NOMO-1 (cell line): ENCODE measurements at regions not wholly inside any gene's neighbourhood (a gene's known extent, or its start where the extent isn't known, plus 50 kb on each side); places are given as distances from the start of the nearest gene placed in this dataset.

Experiments
- DNase-seq, 2 experiments: peaks; one replicate each; lab custom pipeline; 2025; ENCODE audit not compliant: unreplicated experiment in 2 of 2; lab: John Stamatoyannopoulos, UW

DNA sequence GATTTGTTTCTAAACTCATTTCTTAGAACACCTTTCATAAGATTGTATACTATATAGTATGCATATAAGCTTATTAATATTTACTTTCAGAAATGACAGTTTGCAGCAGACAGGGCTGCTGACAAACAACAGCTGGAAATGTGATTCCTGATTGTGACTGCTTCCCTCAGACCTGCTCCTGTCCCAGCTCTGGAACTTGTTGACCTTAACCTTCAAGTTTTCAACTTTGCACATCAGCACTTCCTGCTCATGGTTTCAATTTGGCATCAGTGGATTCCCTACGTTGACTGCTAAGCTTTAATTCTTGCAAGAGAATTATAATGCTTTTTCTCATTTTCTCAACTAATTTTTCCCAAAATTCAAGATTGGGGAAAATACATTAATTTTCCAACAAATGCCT lies 459.2 kb upstream of the ACVR2A start:
- DNase-seq: no peak

DNA sequence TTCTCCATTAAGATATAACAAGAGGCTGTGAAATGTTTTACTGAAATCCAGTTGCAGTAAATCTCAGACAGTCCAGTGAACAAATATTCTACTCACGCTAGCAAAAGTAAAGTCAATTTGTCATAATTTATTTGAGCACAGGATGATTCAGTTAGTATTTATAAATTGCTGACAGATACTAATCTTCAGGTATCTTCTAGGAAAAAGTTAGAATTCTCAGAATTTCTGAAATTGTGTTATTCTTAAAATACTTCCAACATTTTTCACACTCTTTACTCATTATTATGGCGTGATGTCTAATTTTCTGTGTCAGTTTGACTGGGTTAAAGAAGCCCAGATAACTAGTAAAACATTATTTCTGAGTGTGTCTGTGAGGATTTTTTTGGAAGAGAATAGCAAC lies 460.2 kb upstream of the ACVR2A start:
- no peak for DNase-seq

DNA sequence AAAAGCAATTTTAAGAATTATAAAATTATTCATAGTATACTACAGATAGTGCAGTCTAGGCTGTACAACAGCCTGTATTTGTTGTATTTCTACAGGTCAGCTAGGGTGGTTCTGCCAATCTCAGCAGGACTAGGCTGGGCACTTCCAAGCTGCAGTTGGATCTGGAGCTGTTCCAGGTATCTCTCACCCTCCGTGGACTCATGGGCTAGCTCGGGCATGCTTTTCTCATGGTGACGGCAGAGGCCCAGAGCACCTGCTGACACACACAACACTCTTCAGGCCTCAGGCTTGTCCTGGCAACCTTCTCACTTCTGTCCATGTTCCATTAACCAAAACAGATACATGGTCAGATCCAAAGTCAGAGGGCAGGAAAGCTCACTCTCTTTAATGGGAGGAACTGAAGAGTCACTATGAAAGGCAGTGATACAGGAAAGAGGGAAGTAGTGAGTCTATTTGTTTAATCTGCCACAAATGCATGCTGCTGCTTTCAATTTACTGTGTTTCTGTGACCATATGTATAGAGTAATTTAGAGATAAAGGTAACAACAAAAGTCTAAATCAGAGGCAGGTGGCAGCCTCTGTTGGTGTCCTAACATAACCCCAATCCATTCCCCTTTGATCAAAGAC lies 462.4 kb upstream of the ACVR2A start:
- DNase-seq: no peak

DNA sequence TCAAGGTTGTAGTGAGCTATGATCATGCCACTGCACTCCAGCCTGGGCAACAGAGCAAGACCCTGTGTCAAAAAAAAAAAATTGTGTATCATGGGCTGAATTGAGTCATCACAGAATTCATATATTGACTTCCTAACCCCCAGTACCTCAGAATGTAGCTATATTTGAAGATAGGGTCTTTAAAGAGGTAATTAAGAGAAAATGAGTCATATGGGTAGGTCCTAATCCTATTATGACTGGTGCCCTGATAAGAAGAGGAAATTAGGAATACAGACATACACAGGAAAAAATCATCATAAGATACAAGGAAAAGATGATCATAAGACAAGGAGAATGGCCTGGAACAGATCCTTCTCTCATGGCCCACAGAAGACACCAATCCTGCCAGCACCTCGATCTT lies 466.4 kb upstream of the ACVR2A start:
- DNase-seq: no peak

DNA sequence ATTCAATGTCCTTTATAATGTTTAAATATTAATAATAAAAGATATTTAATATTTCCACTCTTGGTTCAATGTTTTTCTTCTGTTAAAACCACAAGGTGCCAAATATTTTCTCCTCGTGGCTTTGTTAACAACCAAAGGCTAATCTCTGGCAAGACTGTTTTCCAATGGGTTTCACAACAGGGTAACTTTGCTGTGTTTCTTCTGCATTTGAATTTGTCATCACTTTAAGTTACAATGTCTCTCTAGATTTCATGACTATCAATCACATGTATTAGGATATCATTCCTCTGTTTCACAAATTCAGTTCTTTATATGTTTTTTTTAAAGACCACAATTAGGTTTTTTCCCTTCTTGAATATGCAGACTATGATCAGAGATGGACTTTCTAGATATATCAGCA lies 469.8 kb upstream of the ACVR2A start:
- DNase-seq: no peak

DNA sequence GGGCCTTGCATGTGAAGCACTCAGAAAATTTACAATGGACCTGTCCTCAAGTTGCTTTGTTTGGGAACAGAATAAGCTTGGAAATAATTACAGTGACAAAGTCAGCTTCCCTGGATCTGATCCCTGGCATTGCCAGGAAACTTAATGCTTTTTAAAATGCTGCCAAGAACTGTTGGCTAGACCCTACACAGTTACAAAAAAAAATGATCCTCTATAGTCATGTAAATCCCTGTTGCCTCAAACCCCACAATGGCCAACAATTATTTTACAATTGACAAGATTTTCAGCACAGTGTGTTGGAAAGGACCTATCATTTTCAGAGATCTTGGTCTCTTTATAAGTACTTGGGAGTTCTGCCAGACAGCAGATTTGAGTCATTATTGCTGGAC lies 470.4 kb upstream of the ACVR2A start:
- DNase-seq: no peak

DNA sequence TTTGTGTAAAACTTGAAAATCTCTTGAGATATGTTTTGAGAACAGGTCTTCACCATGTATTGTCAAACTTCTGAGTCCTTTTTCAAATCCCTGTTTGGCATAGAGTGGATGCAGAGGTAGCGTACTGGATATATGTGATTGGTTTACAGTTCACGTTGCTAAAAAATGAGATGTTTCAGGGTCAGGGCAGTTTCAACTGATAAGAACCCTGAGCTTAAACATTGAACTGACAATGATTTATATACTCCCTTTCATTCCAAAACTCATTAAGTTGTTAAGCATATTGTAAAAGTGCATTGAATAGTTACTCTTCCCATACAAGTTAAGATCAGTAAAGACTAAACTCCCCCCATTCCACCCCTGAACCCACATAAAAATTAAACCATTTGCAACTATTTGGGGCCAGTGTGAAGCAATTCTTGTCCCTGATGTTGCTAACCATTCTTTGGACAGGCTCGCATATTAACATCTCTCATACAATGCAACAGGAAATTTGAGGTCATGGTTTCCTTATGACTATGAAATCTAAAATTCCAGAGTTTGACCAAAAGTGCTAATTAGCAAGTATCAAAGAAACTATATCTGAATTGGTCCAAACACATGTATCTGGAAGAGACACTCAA lies 470.9 kb upstream of the ACVR2A start:
- no peak for DNase-seq

DNA sequence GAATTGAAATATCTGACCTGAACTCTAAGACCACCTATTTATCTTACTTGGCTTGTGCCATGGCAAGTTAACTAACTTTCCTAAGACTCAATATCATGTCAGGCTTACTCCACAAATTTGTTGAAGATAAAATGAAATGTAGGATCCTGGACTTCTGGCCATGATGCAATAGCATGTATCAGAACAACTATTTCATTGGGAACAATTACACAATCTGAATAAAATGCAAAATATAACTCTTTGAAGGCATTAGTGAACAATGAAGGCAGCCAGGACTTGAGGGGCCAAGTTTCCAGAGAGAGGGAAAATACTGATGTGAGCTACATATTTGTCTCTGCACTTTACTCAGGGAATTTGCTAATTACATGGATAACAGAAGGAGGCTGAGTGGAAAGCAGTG lies 476.5 kb upstream of the ACVR2A start:
- DNase-seq: no peak

DNA sequence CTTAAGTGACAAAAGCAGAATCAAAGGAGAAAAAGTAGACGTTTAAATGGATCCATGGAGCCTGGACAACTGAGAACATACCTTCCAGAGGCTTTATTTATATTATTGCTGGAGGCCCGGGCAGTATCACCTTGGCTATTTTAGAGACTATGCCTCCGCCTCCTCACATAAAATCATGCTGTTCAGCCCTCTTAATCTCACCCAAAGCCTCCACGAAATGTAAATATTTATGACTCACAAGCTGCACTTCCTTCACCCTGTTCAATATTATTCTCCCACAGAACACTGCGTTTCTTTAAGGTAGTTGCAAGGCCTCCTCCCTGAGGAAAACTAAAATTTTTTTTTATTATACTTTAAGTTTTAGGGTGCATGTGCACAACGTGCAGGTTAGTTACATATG lies 478.6 kb upstream of the ACVR2A start:
- no peak for DNase-seq

DNA sequence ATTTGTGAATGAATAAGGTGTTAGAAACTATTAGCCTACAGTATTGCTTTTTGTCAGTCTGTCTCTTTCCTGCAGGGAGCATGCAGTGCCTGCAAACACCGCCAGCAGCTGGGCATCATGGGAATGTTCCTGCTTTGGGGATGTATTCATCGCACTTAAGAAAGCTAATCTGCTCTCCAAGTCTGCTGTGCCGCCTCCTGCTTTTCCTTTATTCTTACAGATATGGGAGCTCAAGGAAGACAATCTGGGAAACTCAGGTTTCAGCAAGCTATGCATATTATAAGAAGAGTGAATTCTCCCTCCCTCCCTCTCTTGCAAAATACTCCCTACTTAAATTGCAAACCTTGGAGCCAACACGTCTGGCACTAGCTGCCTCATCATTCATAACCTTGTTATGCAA lies 479.2 kb upstream of the ACVR2A start:
- no peak for DNase-seq

DNA sequence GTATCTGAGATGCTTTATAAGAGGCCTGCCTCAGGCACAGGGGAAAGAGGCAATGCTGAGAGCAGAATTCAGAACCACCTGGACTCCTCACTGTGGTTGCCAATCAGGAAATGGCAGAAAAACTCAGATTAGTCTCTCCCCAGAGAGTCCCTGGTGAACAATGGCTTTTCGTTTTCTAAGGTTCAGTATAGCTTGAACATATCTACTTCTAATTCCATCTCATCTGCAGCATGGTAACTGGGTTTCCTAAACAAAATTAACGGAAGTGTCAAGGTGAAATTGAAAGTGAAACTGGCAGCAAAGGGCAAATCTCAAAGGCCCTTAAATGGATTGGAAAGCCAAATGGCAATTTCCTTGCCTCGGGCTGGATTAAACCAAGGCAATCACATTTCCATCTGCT lies 480.2 kb upstream of the ACVR2A start:
- DNase-seq: peak in 1 of 2 experiments; percentile 7

DNA sequence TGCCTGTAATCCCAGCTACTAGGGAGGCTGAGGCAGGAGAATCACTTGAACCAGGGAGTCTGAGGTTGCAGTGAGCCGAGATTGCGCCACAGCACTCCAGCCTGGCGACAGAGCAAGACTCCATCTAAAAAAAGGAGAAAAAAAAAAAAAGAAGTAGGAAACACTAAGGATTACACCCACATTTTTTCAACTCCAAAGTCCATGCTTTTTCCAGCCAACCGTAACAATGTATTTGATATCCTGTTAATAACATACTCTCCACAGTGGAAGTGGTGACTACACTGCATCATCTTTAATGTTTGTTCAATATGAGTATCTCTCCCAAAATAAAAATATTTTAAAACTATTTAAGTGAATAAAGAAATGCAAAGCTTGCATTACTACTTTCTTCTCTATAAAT lies 481.6 kb upstream of the ACVR2A start:
- DNase-seq: no peak

DNA sequence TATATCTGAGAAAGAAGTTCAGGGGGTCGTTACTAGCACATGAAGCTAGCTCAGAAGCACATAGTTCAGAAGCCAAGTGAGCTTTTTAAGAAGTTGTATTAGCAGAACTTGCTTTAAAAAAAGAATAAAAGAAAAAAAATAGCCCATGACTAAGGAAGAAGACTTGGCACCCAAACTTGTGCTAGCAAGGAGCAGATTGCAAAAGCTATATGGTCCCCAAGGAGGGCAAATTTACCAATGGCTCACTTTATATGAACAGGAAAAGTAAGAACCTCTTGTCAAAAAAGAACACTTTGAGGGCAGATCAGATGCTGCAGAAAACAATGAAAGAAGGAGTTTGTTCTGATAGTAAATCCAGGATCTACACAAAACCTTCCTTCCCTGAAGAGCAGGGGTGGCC lies 486.5 kb upstream of the ACVR2A start:
- no peak for DNase-seq

DNA sequence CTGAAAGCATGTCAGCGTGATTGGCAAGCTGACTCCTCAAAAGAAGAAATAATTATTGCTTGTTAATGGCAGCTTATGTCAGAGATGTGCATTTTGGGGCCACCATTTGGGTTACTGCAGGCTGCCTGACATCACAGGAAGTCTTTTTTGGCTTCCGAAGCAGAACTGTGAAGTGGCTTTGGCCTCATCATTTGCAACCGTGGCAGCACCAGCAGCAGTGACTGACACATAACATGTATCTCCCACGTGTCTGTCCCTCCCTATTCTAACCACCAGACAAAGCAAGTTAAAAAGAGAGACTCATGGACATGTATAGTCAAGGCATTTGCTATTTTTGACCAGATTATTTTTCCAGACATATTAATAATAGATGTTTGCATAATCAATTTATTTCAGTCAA lies 488.7 kb upstream of the ACVR2A start:
- no peak for DNase-seq

DNA sequence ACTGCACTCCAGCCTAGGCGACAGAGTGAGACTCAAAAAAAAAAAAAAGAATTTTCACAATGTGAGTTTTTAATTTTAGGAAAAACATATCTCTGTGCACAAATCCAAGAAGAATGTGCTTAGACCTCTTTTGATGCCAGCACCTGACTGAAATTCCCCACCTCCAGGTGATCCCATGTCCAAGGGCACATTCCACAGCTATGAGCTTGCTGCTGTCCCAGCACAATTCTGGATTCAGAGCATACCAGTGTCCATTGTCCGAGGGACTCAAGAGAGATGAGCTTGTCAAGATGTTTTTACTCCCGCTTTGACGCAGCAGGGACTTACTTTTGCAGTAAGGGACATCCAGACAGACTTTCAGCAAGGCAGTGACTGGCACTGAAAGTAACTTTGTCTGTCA lies 489.1 kb upstream of the ACVR2A start:
- no peak for DNase-seq

DNA sequence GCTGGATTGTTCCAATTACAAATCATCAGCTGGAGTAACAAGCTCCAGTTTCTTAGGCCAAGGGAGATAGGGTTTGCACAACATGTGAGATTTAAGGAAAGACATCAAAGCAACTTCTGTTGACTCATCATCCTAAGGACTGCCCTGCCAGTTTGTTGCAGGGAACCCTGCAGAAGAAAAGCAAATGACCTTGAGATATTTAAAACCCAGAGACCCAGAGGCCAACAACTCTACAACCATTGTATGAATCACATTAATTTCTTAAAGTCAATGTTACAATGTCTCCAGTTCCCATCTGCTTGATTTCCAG lies 491.8 kb upstream of the ACVR2A start:
- DNase-seq: no peak

DNA sequence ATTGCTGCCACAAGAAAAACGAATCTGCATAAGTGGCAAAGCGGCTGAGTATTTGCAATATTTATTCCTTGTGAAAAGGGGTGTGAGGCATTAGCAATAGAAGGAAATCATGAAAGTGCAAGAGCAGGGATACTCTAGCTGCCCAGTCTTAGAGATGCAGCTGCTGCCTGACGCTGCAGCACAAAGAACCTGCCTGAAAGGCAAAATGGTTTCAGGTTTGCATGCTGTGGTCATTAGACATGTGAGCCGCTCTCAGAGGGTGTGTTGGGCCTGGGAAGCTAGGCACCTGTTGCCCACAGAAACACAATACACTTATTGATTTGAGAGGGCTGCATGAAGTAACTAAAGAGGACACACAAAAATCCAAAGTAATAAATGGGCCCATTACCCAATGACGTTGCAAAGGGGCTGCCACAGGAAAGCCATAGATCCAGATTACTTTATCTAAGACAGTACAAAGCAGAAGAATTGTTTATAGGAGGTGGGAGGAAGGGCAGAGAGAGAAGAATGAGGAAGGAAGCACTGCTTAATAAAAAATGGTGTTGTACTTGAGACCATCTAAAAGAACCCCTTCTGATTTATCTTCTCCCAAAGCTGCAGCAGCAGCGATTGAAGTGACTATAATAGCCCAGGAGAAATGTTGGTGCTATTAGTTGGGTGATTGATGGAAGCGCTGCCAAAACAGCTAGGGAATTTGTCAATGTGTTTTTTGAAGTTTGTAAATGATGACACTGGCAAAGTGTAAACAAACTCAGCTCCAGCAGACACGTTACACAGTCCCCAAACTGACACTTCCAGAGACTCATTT lies 492.4 kb upstream of the ACVR2A start:
- DNase-seq: no peak

DNA sequence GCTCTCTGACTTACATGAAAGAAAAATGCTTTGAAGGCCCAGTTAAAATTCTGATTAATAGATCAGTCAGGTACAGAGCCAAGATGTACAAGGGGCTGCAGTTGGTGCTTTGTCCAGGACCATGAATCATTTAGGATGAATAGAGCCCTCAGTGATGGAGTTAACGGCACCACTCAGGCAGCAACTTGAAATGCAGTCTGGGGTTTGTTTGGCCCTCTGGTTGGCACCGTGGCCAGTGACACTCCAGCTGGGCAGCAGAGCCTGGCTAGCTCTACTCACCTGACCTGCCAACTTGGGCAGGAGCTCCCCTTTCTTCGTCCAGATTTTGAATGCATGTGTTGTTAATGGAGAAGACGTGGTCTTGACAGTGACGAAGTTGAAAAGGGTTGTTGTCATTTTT lies 493.0 kb upstream of the ACVR2A start:
- no peak for DNase-seq

DNA sequence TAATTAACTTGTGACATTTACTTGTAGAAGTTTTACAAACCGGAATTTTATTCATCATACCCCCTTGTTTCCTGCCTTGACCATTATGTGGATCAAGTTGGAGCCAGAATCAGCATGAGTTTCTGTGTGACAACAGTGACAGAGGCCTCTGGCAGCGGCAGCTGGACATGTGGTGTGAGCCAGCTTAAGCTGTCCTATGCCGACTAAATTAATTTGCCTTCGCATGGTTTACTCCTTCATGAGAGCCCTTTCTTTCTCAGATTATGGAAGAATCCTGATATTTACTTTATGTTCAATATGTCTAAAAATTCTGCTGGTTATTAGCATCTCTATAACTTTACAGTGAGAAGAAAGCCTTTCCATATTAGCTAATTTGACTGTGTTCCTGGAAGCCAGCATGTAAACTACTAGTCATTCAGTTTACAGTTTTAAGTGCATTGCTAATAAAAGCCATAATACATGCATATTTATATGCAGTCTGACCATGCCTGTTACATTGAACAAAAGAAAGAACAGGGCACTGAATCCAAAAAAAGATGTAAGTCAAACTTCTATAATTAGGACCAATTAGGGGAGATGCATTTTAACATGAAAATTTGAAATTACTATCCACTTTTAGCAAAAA lies 495.8 kb upstream of the ACVR2A start:
- DNase-seq: no peak

DNA sequence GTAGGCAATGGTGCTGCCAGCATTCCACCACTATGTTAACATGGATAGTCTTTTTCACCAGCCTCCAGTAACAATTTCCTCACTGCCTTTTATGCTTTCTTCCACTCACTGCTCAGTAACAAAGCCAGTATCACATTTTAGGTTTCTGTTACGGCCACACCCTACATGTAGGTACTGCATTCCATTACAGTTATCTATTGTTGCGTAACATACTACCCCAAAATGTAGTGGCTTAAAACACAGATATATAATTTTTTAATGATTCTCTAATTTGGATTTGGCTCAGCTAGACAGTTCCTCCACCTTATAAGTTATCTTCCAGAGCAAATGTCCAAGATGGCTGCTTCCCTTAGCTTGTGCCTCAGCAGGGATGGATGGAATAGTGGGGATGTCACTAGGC lies 498.7 kb upstream of the ACVR2A start:
- DNase-seq: no peak

DNA sequence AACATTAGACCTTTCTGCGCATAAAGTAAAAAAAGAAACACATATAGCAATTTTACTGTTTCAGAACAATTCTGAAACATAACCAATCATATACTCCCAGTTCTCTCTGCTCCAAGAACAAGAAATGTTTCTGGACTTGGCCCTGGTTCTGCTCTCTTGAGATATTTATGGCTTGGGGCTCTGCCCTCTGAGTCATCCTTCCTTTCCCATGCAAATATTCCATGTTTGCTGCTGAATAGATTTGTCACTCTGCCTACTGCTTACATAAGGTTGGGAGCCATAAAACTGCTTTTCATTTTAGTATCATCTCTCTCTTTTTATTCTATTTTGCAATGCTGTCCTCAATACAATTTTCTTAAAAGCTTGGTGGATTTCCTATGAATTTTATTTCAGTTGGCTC lies 499.6 kb upstream of the ACVR2A start:
- DNase-seq: no peak

DNA sequence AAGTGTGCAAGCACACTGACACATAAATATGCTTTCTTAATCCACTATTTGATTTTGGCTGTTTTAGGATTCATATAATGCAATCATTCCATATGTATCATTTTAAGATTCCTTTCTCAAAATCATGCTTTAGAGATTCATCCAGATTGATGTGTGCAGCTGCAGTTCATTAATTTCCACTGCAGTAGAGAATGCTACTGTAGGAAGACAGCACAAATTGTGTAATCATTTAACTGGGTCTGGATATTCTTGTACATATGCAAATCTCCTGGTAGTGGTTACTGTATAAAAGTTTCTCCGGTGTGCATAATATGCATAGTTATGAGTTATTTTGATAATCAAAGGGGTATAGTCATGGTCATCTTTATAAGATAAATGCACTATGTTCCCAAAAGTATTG lies 502.5 kb upstream of the ACVR2A start:
- no peak for DNase-seq
